ENCODE measurements at regions not wholly inside any gene's neighbourhood (a gene's known extent, or its start where the extent isn't known, plus 50 kb on each side); places are given as distances from the start of the nearest gene placed in this dataset.

- POLR2A ChIA-PET (ENCODE audit: unreplicated experiment) = no interaction called here
- H2AFZ ChIP-seq = no peak overlapping the region
- BruUV-seq (replicated peaks) = no TSS peak
- H3K4me1 ChIP-seq (replicated peaks; ENCODE audit: insufficient read depth) = no peaks in the 10 kb centered on the region
- intact Hi-C loops (cut with micrococcal nuclease; ENCODE audit: unreplicated experiment) = no loop called here
- H3K27ac ChIP-seq = no peak overlapping the region
- no peaks in the 10 kb centered on the region for H3F3A ChIP-seq (ENCODE audit: insufficient read depth, low read depth)
- H3K79me2 ChIP-seq (ENCODE audit: low read depth) = no peaks in the 10 kb centered on the region
- TF ChIP-seq EZH2 (IDR thresholded peaks at IDR 0.05; ENCODE audit: low read depth) = no peak
- TF ChIP-seq CTCF (conservative IDR thresholded peaks at IDR 0.05) = no peak
- H3K4me3 ChIP-seq = no peak overlapping the region
- CTCF ChIA-PET = no interaction called here
- H3K4me2 ChIP-seq = no peak overlapping the region
- no peaks in the 10 kb centered on the region for H4K20me1 ChIP-seq (ENCODE audit: insufficient read depth)
- H3K27me3 ChIP-seq (ENCODE audit: insufficient read depth, low read depth) = no peaks in the 10 kb centered on the region
- no peaks in the 10 kb centered on the region for H3K9me2 ChIP-seq (ENCODE audit: insufficient read depth)
- H3K36me3 ChIP-seq (ENCODE audit: low read depth) = no peaks in the 10 kb centered on the region
- H3K9me3 ChIP-seq (ENCODE audit: insufficient read depth, low read depth) = no peaks in the 10 kb centered on the region
- no peak for DNase-seq
Observed at GRCh38 chr11:107243929-107244328, 213.7 kb downstream of the CWF19L2 start.

DNA sequence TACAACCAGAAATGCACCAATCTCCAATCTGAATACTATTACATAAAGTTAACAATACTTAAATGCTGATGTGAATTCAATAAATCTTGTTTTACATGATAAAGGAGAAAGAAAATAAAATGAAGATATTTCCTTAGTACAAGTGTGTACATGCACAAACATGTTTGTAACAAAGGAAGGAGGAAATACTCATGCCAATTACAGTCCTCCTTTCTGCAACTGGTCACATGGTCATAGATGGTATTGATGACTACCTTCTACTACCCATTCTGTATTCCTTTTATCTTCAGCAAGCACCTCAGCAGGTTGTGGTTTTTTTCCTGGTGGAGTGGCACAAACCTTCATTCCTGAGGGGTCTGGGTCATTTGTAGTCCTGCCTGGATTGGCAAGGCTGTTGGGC lies 214.2 kb upstream of the GUCY1A2 start:
- no TSS peak for BruUV-seq (replicated peaks)

DNA sequence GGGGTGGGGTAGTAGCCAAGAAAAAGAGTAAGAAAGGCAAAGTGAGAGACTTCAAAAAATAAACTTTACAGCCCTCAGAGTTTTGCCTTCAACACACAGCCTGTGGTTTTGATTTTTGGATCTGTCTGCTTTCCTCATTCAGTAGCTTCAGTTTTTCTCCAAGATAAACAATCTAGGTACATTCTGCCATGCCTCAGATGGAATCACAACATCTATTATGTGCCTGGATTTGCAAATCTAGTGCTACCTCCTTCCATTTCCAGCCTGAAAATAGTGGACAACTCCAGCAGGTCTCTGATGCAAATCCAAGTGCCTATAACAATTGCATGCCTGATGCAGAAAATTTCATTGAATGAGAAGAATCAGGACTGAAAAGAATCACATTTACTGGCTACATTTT lies 206.6 kb upstream of the GUCY1A2 start:
- no peak overlapping the region for H3K4me2 ChIP-seq
- no TSS peak for BruUV-seq (replicated peaks)
- CTCF ChIA-PET = no interaction called here

More for the DNA sequence above, 214.2 kb upstream of the GUCY1A2 start:
- TF ChIP-seq EZH2 (IDR thresholded peaks at IDR 0.05; ENCODE audit: low read depth) = no peak
- no peak for TF ChIP-seq CTCF (conservative IDR thresholded peaks at IDR 0.05)
- no peak overlapping the region for H3K4me3 ChIP-seq
- ChIA-PET POLR2A (ENCODE audit: unreplicated experiment) (no interaction called here), CTCF (no interaction called here)
- no peak overlapping the region for H3K27ac ChIP-seq
- no peak overlapping the region for H2AFZ ChIP-seq
- H3K27me3 ChIP-seq (ENCODE audit: insufficient read depth, low read depth) = no peaks in the 10 kb centered on the region
- no peaks in the 10 kb centered on the region for H3K79me2 ChIP-seq (ENCODE audit: low read depth)
- H3K4me2 ChIP-seq = no peak overlapping the region
- H4K20me1 ChIP-seq (ENCODE audit: insufficient read depth) = no peaks in the 10 kb centered on the region
- H3K9me3 ChIP-seq (ENCODE audit: insufficient read depth, low read depth) = peaks cover 2% of the 10 kb centered on the region; the same call in 1 of the 2 replicates
- no peaks in the 10 kb centered on the region for H3K36me3 ChIP-seq (ENCODE audit: low read depth)
- H3K9me2 ChIP-seq (ENCODE audit: insufficient read depth) = no peaks in the 10 kb centered on the region
- no peaks in the 10 kb centered on the region for H3F3A ChIP-seq (ENCODE audit: insufficient read depth, low read depth)
- no peak for DNase-seq
- intact Hi-C loops (cut with micrococcal nuclease; ENCODE audit: unreplicated experiment) = no loop called here
- no peaks in the 10 kb centered on the region for H3K4me1 ChIP-seq (replicated peaks; ENCODE audit: insufficient read depth)

More for the DNA sequence above, 206.6 kb upstream of the GUCY1A2 start:
- intact Hi-C loops (cut with micrococcal nuclease; ENCODE audit: unreplicated experiment) = no loop called here
- H2AFZ ChIP-seq = no peak overlapping the region
- H3K4me3 ChIP-seq = no peak overlapping the region
- no peak for TF ChIP-seq EZH2 (IDR thresholded peaks at IDR 0.05; ENCODE audit: low read depth)
- no peak for TF ChIP-seq CTCF (conservative IDR thresholded peaks at IDR 0.05)
- H3K36me3 ChIP-seq (ENCODE audit: low read depth) = no peaks in the 10 kb centered on the region
- H3K27ac ChIP-seq = no peak overlapping the region
- H3K4me1 ChIP-seq (replicated peaks; ENCODE audit: insufficient read depth) = no peaks in the 10 kb centered on the region
- DNase-seq = no peak
- no peaks in the 10 kb centered on the region for H4K20me1 ChIP-seq (ENCODE audit: insufficient read depth)
- H3F3A ChIP-seq (ENCODE audit: insufficient read depth, low read depth) = no peaks in the 10 kb centered on the region
- no peaks in the 10 kb centered on the region for H3K9me2 ChIP-seq (ENCODE audit: insufficient read depth)
- no peaks in the 10 kb centered on the region for H3K79me2 ChIP-seq (ENCODE audit: low read depth)
- H3K27me3 ChIP-seq (ENCODE audit: insufficient read depth, low read depth) = no peaks in the 10 kb centered on the region
- peaks cover 2% of the 10 kb centered on the region; the same call in 1 of the 2 replicates for H3K9me3 ChIP-seq (ENCODE audit: insufficient read depth, low read depth)
- POLR2A ChIA-PET (ENCODE audit: unreplicated experiment) = no interaction called here
